Keratinocyte (primary cell): ENCODE measurements at regions not wholly inside any gene's neighbourhood (a gene's known extent, or its start where the extent isn't known, plus 50 kb on each side); places are given as distances from the start of the nearest gene placed in this dataset.

Source experiments
- DNase-seq: peaks from one replicate; pipeline ENCODE4 v3.0.0-alpha.2; 2011; ENCODE audit warnings: low read depth, missing footprints, low spot score
- FAIRE-seq: peaks from 2 replicates; lab custom pipeline; 2011; peaks lifted over from hg19 to GRCh38; lab: Jason Lieb, UNC
- H2AFZ ChIP-seq: 2 replicates; pipeline ENCODE4 v1.6.0; 2012; ENCODE audit warnings: low read length, control low read depth, inconsistent platforms; ENCODE audit not compliant: control insufficient read depth
- H3K27ac ChIP-seq: 2 replicates; pipeline ENCODE4 v1.5.1; 2011; ENCODE audit warnings: low read length; ENCODE audit not compliant: control insufficient read depth, insufficient read depth
- H3K27me3 ChIP-seq: 3 replicates; pipeline ENCODE4 v1.6.0; 2011; ENCODE audit warnings: low read length; ENCODE audit not compliant: control insufficient read depth, insufficient read depth; ENCODE audit errors: extremely low read depth
- H3K36me3 ChIP-seq, 2 experiments: 2 replicates in 1 of 2; 3 replicates in 1 of 2; pipeline ENCODE4 v1.5.1; 2011; ENCODE audit warnings: low read length in 2 of 2, mild to moderate bottlenecking in 1 of 2; ENCODE audit not compliant: control insufficient read depth in 2 of 2, insufficient read depth in 2 of 2; ENCODE audit errors: extremely low read depth in 1 of 2
- H3K4me1 ChIP-seq: 3 replicates; pipeline ENCODE4 v1.5.1; 2011; ENCODE audit warnings: low read length; ENCODE audit not compliant: control insufficient read depth, insufficient read depth; ENCODE audit errors: extremely low read depth
- H3K4me2 ChIP-seq: 3 replicates; pipeline ENCODE4 v1.6.0; 2011; ENCODE audit warnings: low read depth, low read length; ENCODE audit not compliant: control insufficient read depth, insufficient read depth; ENCODE audit errors: extremely low read depth
- H3K4me3 ChIP-seq, 3 experiments: fragments of 200-600 bp in 1 of 3; sonication (generic) in 1 of 3; 2 replicates in 2 of 3; 3 replicates in 1 of 3; pipeline ENCODE4 v1.5.1; 2011 to 2016; ENCODE audit warnings: low read length in 3 of 3, mild to moderate bottlenecking in 3 of 3, control low read depth in 2 of 3, inconsistent platforms in 1 of 3, low read depth in 1 of 3, mixed read lengths in 1 of 3, mixed run types in 1 of 3, moderate library complexity in 1 of 3; ENCODE audit not compliant: control insufficient read depth in 2 of 3, insufficient read depth in 2 of 3; ENCODE audit errors: extremely low read depth in 1 of 3
- H3K79me2 ChIP-seq: 2 replicates; pipeline ENCODE4 v1.6.0; 2012; ENCODE audit warnings: low read length; ENCODE audit not compliant: control insufficient read depth, insufficient read depth
- H3K9ac ChIP-seq: 3 replicates; pipeline ENCODE4 v1.6.0; 2011; ENCODE audit warnings: low read length; ENCODE audit not compliant: control insufficient read depth, insufficient read depth; ENCODE audit errors: extremely low read depth
- H3K9me1 ChIP-seq: 3 replicates; pipeline ENCODE4 v1.6.0; 2011; ENCODE audit warnings: low read length; ENCODE audit not compliant: control insufficient read depth, insufficient read depth; ENCODE audit errors: extremely low read depth
- H3K9me3 ChIP-seq: 2 replicates; pipeline ENCODE4 v1.5.1; 2012; ENCODE audit warnings: low read depth, low read length; ENCODE audit not compliant: control insufficient read depth
- H4K20me1 ChIP-seq: 3 replicates; pipeline ENCODE4 v1.6.0; 2011; ENCODE audit warnings: low read length; ENCODE audit not compliant: control insufficient read depth, insufficient read depth; ENCODE audit errors: extremely low read depth
- CTCF ChIP-seq, 3 experiments: IDR thresholded peaks in 1 of 3; conservative IDR thresholded peaks in 1 of 3; optimal IDR thresholded peaks in 1 of 3; 2 replicates in 2 of 3; 3 replicates in 1 of 3; pipeline versions ENCODE3 to v1.5.1; 2011; ENCODE audit warnings: low read length in 3 of 3, mild to moderate bottlenecking in 3 of 3, moderate library complexity in 2 of 3, control low read depth in 1 of 3, inconsistent platforms in 1 of 3; ENCODE audit not compliant: insufficient read depth in 2 of 3; ENCODE audit errors: extremely low read depth in 1 of 3
- EZH2 ChIP-seq: IDR thresholded peaks from one replicate; pipeline ENCODE4 v1.6.1; 2012; ENCODE audit warnings: inconsistent platforms, mild to moderate bottlenecking, low read length, moderate library complexity
- dilution Hi-C: fragments of 300-500 bp; cut with MboI; formaldehyde crosslinking; loops from one replicate; pipeline ENCODE4 v1.7.0; 2020; ENCODE audit warnings: low sequenced_read_pairs; ENCODE audit not compliant: extremely low pct_ligation_motif_present

GRCh38 chr3:76436894-76437293, 603.0 kb upstream of the ROBO2 start:
- Histone ChIP-seq H3K9ac (no peak overlapping the region), H4K20me1 (no peaks in the 10 kb centered on the region), H3K4me2 (no peak overlapping the region), H3K27me3 (no peaks in the 10 kb centered on the region), H3K4me1 (no peaks in the 10 kb centered on the region), H3K9me3 (no peaks in the 10 kb centered on the region), H3K79me2 (no peaks in the 10 kb centered on the region), H3K4me3 (no peak overlapping the region), H3K9me1 (no peaks in the 10 kb centered on the region), H2AFZ (no peak overlapping the region), H3K36me3 (no peaks in the 10 kb centered on the region), H3K27ac (no peak overlapping the region)
- no peak for TF ChIP-seq CTCF (optimal IDR thresholded peaks at IDR 0.05 in 1 of 3, IDR thresholded peaks at IDR 0.05 in 1 of 3, conservative IDR thresholded peaks at IDR 0.05 in 1 of 3; ENCODE audit: extremely low read depth in 1 of 3, insufficient read depth in 2 of 3, low read length in 3 of 3)
- TF ChIP-seq EZH2 = no peak
- no peak for DNase-seq
- no peak for FAIRE-seq
- dilution Hi-C loops = no loop called here

- no peak for TF ChIP-seq EZH2
- TF ChIP-seq CTCF (optimal IDR thresholded peaks at IDR 0.05 in 1 of 3, IDR thresholded peaks at IDR 0.05 in 1 of 3, conservative IDR thresholded peaks at IDR 0.05 in 1 of 3; ENCODE audit: extremely low read depth in 1 of 3, insufficient read depth in 2 of 3, low read length in 3 of 3) = no peak
- no peaks in the 10 kb centered on the region for H3K9me3 ChIP-seq
- no peaks in the 10 kb centered on the region for H3K27me3 ChIP-seq
- no peak overlapping the region for H3K27ac ChIP-seq
- no peaks in the 10 kb centered on the region for H3K36me3 ChIP-seq
- H4K20me1 ChIP-seq = no peaks in the 10 kb centered on the region
- H3K4me3 ChIP-seq = no peak overlapping the region
- no peaks in the 10 kb centered on the region for H3K4me1 ChIP-seq
- H3K9me1 ChIP-seq = no peaks in the 10 kb centered on the region
- no peak overlapping the region for H3K4me2 ChIP-seq
- dilution Hi-C loops = no loop called here
- H3K9ac ChIP-seq = no peak overlapping the region
- no peak overlapping the region for H2AFZ ChIP-seq
- DNase-seq (no peak), FAIRE-seq (no peak)
- no peaks in the 10 kb centered on the region for H3K79me2 ChIP-seq
Observed at GRCh38 chr3:76438971-76439370, 600.9 kb upstream of the ROBO2 start.
